PC-9 (cell line): ENCODE measurements at regions not wholly inside any gene's neighbourhood (a gene's known extent, or its start where the extent isn't known, plus 50 kb on each side); places are given as distances from the start of the nearest gene placed in this dataset.

Experiments
- BruUV-seq: library from RNA; stranded (reverse); fragments of 400-500 nt; replicated peaks from 2 replicates; lab custom pipeline; 2021; lab: Mats Ljungman, UMichigan
- CTCF ChIA-PET: fragments of 300-600 bp; sonication (Branson Sonifier 250); formaldehyde crosslinking; loops from one replicate; lab custom pipeline; 2022; ENCODE audit warnings: antibody characterized with exemption; lab: Charles Lee
- POLR2A ChIA-PET: fragments of 300-600 bp; sonication (Branson Sonifier 250); formaldehyde crosslinking; loops from one replicate; lab custom pipeline; 2022; ENCODE audit warnings: antibody characterized with exemption; ENCODE audit not compliant: unreplicated experiment; lab: Charles Lee
- DNase-seq, 2 experiments: peaks; one replicate each; pipeline versions ENCODE4 v3.0.0 to v3.0.0-alpha.2; 2015 to 2022; ENCODE audit warnings: mixed read lengths in 1 of 2
- H2AFZ ChIP-seq: fragments of 200-600 bp; sonication (generic); 2 replicates; pipeline ENCODE4 v1.8.1; 2017; ENCODE audit warnings: antibody characterized with exemption
- H3F3A ChIP-seq: fragments of 200-600 bp; sonication (generic); 2 replicates; pipeline ENCODE4 v1.8.1; 2017; ENCODE audit warnings: antibody characterized with exemption, mild to moderate bottlenecking, low read depth; ENCODE audit not compliant: insufficient read depth
- H3K27ac ChIP-seq: fragments of 200-600 bp; sonication (generic); 2 replicates; pipeline ENCODE4 v1.6.1; 2016; ENCODE audit warnings: mixed run types
- H3K27me3 ChIP-seq: fragments of 200-600 bp; sonication (generic); 2 replicates; pipeline ENCODE4 v1.6.1; 2016; ENCODE audit warnings: low read depth, mixed run types; ENCODE audit not compliant: insufficient read depth
- H3K36me3 ChIP-seq: fragments of 200-600 bp; sonication (generic); 2 replicates; pipeline ENCODE4 v1.6.1; 2016; ENCODE audit warnings: low read depth, mixed run types
- H3K4me1 ChIP-seq: fragments of 200-600 bp; sonication (generic); replicated peaks from 2 replicates; pipeline ENCODE4 v1.6.1; 2016; ENCODE audit warnings: mixed run types; ENCODE audit not compliant: insufficient read depth
- H3K4me2 ChIP-seq: fragments of 200-600 bp; sonication (generic); 2 replicates; pipeline ENCODE4 v1.6.1; 2017; ENCODE audit warnings: mixed run types
- H3K4me3 ChIP-seq: fragments of 200-600 bp; sonication (generic); 2 replicates; pipeline ENCODE4 v1.6.1; 2016; ENCODE audit warnings: mixed run types
- H3K79me2 ChIP-seq: fragments of 200-600 bp; sonication (generic); 2 replicates; pipeline ENCODE4 v1.6.1; 2017; ENCODE audit warnings: low read depth, mixed run types
- H3K9me2 ChIP-seq: fragments of 200-600 bp; sonication (generic); 2 replicates; pipeline ENCODE4 v1.8.1; 2017; ENCODE audit warnings: mild to moderate bottlenecking; ENCODE audit not compliant: insufficient read depth
- H3K9me3 ChIP-seq: fragments of 200-600 bp; sonication (generic); 2 replicates; pipeline ENCODE4 v1.8.1; 2016; ENCODE audit warnings: low read depth; ENCODE audit not compliant: insufficient read depth
- H4K20me1 ChIP-seq: fragments of 200-600 bp; sonication (generic); 2 replicates; pipeline ENCODE4 v1.8.1; 2017; ENCODE audit not compliant: insufficient read depth
- CTCF ChIP-seq: fragments of 200-600 bp; sonication (generic); conservative IDR thresholded peaks from 2 replicates; pipeline ENCODE4 v1.6.1; 2017; ENCODE audit warnings: mixed run types, antibody characterized with exemption, mild to moderate bottlenecking, moderate library complexity
- EZH2 ChIP-seq: fragments of 200-600 bp; sonication (generic); IDR thresholded peaks from 2 replicates; pipeline ENCODE4 v1.8.0; 2017; ENCODE audit warnings: antibody characterized with exemption, low read depth
- intact Hi-C: fragments of 100-400 bp; cut with micrococcal nuclease; formaldehyde crosslinking; loops from one replicate; pipeline ENCODE4 v1.10.0; 2022; ENCODE audit not compliant: unreplicated experiment

- Histone ChIP-seq H3K4me1 (no peaks in the 10 kb centered on the region), H3K27me3 (no peaks in the 10 kb centered on the region), H3K79me2 (no peaks in the 10 kb centered on the region), H3K4me2 (no peak overlapping the region), H2AFZ (no peak overlapping the region), H3K9me2 (0 out of 2 replicates have a peak, but pooled peaks cover 3% of the 10 kb centered on the region), H4K20me1 (no peaks in the 10 kb centered on the region), H3K36me3 (no peaks in the 10 kb centered on the region), H3F3A (no peaks in the 10 kb centered on the region), H3K27ac (no peak overlapping the region), H3K9me3 (no peaks in the 10 kb centered on the region), H3K4me3 (no peak overlapping the region)
- CTCF ChIA-PET, result no interaction called here
- intact Hi-C loops, result no loop called here
- BruUV-seq, result no TSS peak
- DNase-seq, result no peak
- no peak for TF ChIP-seq EZH2
- TF ChIP-seq CTCF, result no peak
- POLR2A ChIA-PET, result no interaction called here
Measured at GRCh38 chr6:112434896-112435435, 87.8 kb downstream of the RFPL4B start.

GRCh38 chr6:112437058-112437457 is 89.9 kb downstream of the RFPL4B start:
- no peaks in the 10 kb centered on the region for H4K20me1 ChIP-seq
- H3K4me3 ChIP-seq, result no peak overlapping the region
- BruUV-seq, result no TSS peak
- no peak overlapping the region for H2AFZ ChIP-seq
- no peak overlapping the region for H3K4me2 ChIP-seq
- H3K27me3 ChIP-seq, result no peaks in the 10 kb centered on the region
- no peak for DNase-seq
- no peak for TF ChIP-seq CTCF
- TF ChIP-seq EZH2, result no peak
- no peaks in the 10 kb centered on the region for H3K36me3 ChIP-seq
- no peaks in the 10 kb centered on the region for H3K4me1 ChIP-seq
- 0 out of 2 replicates have a peak, but pooled peaks cover 3% of the 10 kb centered on the region for H3K9me2 ChIP-seq
- no peaks in the 10 kb centered on the region for H3K79me2 ChIP-seq
- H3K27ac ChIP-seq, result no peak overlapping the region
- ChIA-PET POLR2A (no interaction called here), CTCF (no interaction called here)
- no peaks in the 10 kb centered on the region for H3K9me3 ChIP-seq
- no peaks in the 10 kb centered on the region for H3F3A ChIP-seq
- intact Hi-C loops, result no loop called here

GRCh38 chr6:112439010-112439409 is 91.9 kb downstream of the RFPL4B start:
- no peaks in the 10 kb centered on the region for H3K4me1 ChIP-seq
- H4K20me1 ChIP-seq, result no peaks in the 10 kb centered on the region
- H3K9me2 ChIP-seq, result 0 out of 2 replicates have a peak, but pooled peaks cover 3% of the 10 kb centered on the region
- H3K9me3 ChIP-seq, result no peaks in the 10 kb centered on the region
- no TSS peak for BruUV-seq
- H3K36me3 ChIP-seq, result no peaks in the 10 kb centered on the region
- no peak overlapping the region for H2AFZ ChIP-seq
- TF ChIP-seq CTCF, result no peak
- no peak for TF ChIP-seq EZH2
- CTCF ChIA-PET, result no interaction called here
- no peaks in the 10 kb centered on the region for H3K27me3 ChIP-seq
- POLR2A ChIA-PET, result no interaction called here
- no peak overlapping the region for H3K27ac ChIP-seq
- DNase-seq, result no peak
- H3F3A ChIP-seq, result no peaks in the 10 kb centered on the region
- intact Hi-C loops, result no loop called here
- no peak overlapping the region for H3K4me2 ChIP-seq
- no peaks in the 10 kb centered on the region for H3K79me2 ChIP-seq
- no peak overlapping the region for H3K4me3 ChIP-seq
